Endothelial cell of umbilical vein (primary cell): ENCODE measurements at regions not wholly inside any gene's neighbourhood (a gene's known extent, or its start where the extent isn't known, plus 50 kb on each side); places are given as distances from the start of the nearest gene placed in this dataset.

ENCODE experiments used
- BruUV-seq: library from RNA; stranded (reverse); fragments of 400-500 nt; replicated peaks from 2 replicates; lab custom pipeline; 2021; lab: Mats Ljungman, UMichigan
- CTCF ChIA-PET: fragments of 300-600, 350-600 bp; sonication (Branson Sonifier 250); formaldehyde crosslinking; loops from one replicate; lab custom pipeline; 2021; ENCODE audit warnings: antibody characterized with exemption, inconsistent platforms; lab: Charles Lee
- POLR2A ChIA-PET: fragments of 300-600, 350-600 bp; sonication (Branson Sonifier 250); formaldehyde crosslinking; loops from one replicate; lab custom pipeline; 2021; ENCODE audit warnings: antibody characterized with exemption, inconsistent platforms; lab: Charles Lee
- DNase-seq: peaks from one replicate; pipeline ENCODE4 v3.0.0-alpha.2; 2011; ENCODE audit warnings: low read depth, low spot score
- FAIRE-seq: peaks from 2 replicates; lab custom pipeline; 2011; peaks lifted over from hg19 to GRCh38; lab: Jason Lieb, UNC
- H2AFZ ChIP-seq: 2 replicates; pipeline ENCODE4 v1.6.0; 2012; ENCODE audit warnings: low read depth, low read length, control low read depth, inconsistent platforms
- H3K27ac ChIP-seq: 2 replicates; pipeline ENCODE4 v1.5.1; 2011; ENCODE audit warnings: low read depth, mild to moderate bottlenecking, control low read depth, low read length, moderate library complexity; ENCODE audit not compliant: insufficient read depth
- H3K27me3 ChIP-seq, 2 experiments: 2 replicates each; pipeline versions ENCODE4 v1.6.0 to v1.6.1; 2011; ENCODE audit warnings: low read length in 2 of 2, mixed read lengths in 1 of 2; ENCODE audit not compliant: control insufficient read depth in 2 of 2, insufficient read depth in 2 of 2
- H3K36me3 ChIP-seq, 2 experiments: 2 replicates in 1 of 2; 3 replicates in 1 of 2; pipeline ENCODE4 v1.5.1; 2011; ENCODE audit warnings: low read length in 2 of 2, mild to moderate bottlenecking in 1 of 2, moderate library complexity in 1 of 2; ENCODE audit not compliant: control insufficient read depth in 2 of 2, insufficient read depth in 2 of 2; ENCODE audit errors: extremely low read depth in 1 of 2
- H3K4me1 ChIP-seq: 3 replicates; pipeline ENCODE4 v1.5.1; 2011; ENCODE audit warnings: mild to moderate bottlenecking, low read length; ENCODE audit not compliant: control insufficient read depth, insufficient read depth; ENCODE audit errors: extremely low read depth
- H3K4me2 ChIP-seq: 2 replicates; pipeline ENCODE4 v1.6.1; 2011; ENCODE audit warnings: low read length, control low read depth, mixed read lengths; ENCODE audit not compliant: insufficient read depth
- H3K4me3 ChIP-seq, 3 experiments: fragments of 200-600 bp in 1 of 3; sonication (generic), shearing (Covaris generic) in 1 of 3; replicated peaks in 1 of 3; 2 replicates each; pipeline ENCODE4 v1.5.1; 2011 to 2016; ENCODE audit warnings: control low read depth in 3 of 3, low read length in 3 of 3, mild to moderate bottlenecking in 2 of 3, inconsistent platforms in 1 of 3, low read depth in 1 of 3, moderate library complexity in 1 of 3; ENCODE audit not compliant: insufficient read depth in 1 of 3
- H3K79me2 ChIP-seq: 2 replicates; pipeline ENCODE4 v1.6.0; 2012; ENCODE audit warnings: low read length, inconsistent platforms; ENCODE audit not compliant: control insufficient read depth, insufficient read depth
- H3K9ac ChIP-seq: replicated peaks from 2 replicates; pipeline ENCODE3; 2011; ENCODE audit warnings: low read length, control low read depth; ENCODE audit not compliant: insufficient read depth; ENCODE audit errors: extremely low read depth
- H3K9me1 ChIP-seq: replicated peaks from 3 replicates; pipeline ENCODE4 v1.6.0; 2011; ENCODE audit warnings: mild to moderate bottlenecking, low read length; ENCODE audit not compliant: control insufficient read depth, insufficient read depth; ENCODE audit errors: extremely low read depth
- H3K9me3 ChIP-seq: replicated peaks from 2 replicates; pipeline ENCODE4 v1.5.1; 2012; ENCODE audit warnings: low read length, inconsistent platforms; ENCODE audit not compliant: control insufficient read depth, insufficient read depth
- H4K20me1 ChIP-seq: replicated peaks from 2 replicates; pipeline ENCODE3; 2011; ENCODE audit warnings: mild to moderate bottlenecking, low read length; ENCODE audit not compliant: control insufficient read depth, insufficient read depth; ENCODE audit errors: extremely low read depth
- CTCF ChIP-seq, 2 donors: IDR thresholded peaks; 1 replicate in 1 of 2; 2 replicates in 1 of 2; pipeline ENCODE4 v1.5.1; 2011; ENCODE audit warnings: low read length in 2 of 2, mild to moderate bottlenecking in 2 of 2, moderate library complexity in 2 of 2, control low read depth in 1 of 2, inconsistent platforms in 1 of 2, low read depth in 1 of 2; ENCODE audit not compliant: insufficient read depth in 1 of 2; ENCODE audit errors: extremely low read depth in 1 of 2
- EZH2 ChIP-seq: IDR thresholded peaks from 2 replicates; pipeline ENCODE4 v1.6.1; 2012; ENCODE audit warnings: borderline replicate concordance, low read depth, mild to moderate bottlenecking, moderate library complexity, low read length, inconsistent platforms; ENCODE audit not compliant: severe bottlenecking
- FOS ChIP-seq: IDR thresholded peaks from 2 replicates; pipeline ENCODE4 v1.6.1; 2011; ENCODE audit warnings: mild to moderate bottlenecking, low read length, moderate library complexity, borderline replicate concordance; ENCODE audit not compliant: insufficient read depth
- GATA2 ChIP-seq: IDR thresholded peaks from 2 replicates; pipeline ENCODE4 v1.7.0; 2011; ENCODE audit warnings: low read depth, mild to moderate bottlenecking, moderate library complexity, mixed read lengths, low read length; ENCODE audit not compliant: insufficient read length, insufficient read depth
- JUN ChIP-seq: IDR thresholded peaks from 2 replicates; pipeline ENCODE4 v1.6.1; 2011; ENCODE audit warnings: borderline replicate concordance, low read depth; ENCODE audit not compliant: insufficient read length, insufficient read depth
- MYC ChIP-seq: IDR thresholded peaks from one replicate; pipeline ENCODE4 v1.6.1; 2011; ENCODE audit warnings: mild to moderate bottlenecking, low read depth, low read length
- POLR2A ChIP-seq: IDR thresholded peaks from 2 replicates; pipeline ENCODE4 v1.6.1; 2012; ENCODE audit warnings: low read depth, mild to moderate bottlenecking, control low read depth, low read length
- POLR2AphosphoS5 ChIP-seq: IDR thresholded peaks from 2 replicates; pipeline ENCODE4 v1.6.1; 2012; ENCODE audit warnings: low read depth, mild to moderate bottlenecking, control low read depth, low read length, moderate library complexity; ENCODE audit not compliant: insufficient read depth
- dilution Hi-C: fragments of 300-500 bp; cut with MboI; formaldehyde crosslinking; loops from one replicate; pipeline ENCODE4 v1.15.0; 2019; ENCODE audit warnings: low sequenced_read_pairs; ENCODE audit not compliant: extremely low pct_ligation_motif_present
- intact Hi-C: fragments of 100-400 bp; cut with micrococcal nuclease; formaldehyde crosslinking; loops from one replicate; pipeline ENCODE4 v1.10.0; 2022
- TF ChIP-seq, protein P1 (sequence below): IDR thresholded peaks from 2 replicates; pipeline ENCODE4 v1.6.1; 2011; ENCODE audit not compliant: insufficient read depth, insufficient read length

- Histone ChIP-seq H3K9ac (no peak overlapping the region), H3K36me3 (no peaks in the 10 kb centered on the region), H3K27ac (no peak overlapping the region), H4K20me1 (no peaks in the 10 kb centered on the region), H3K9me1 (no peaks in the 10 kb centered on the region), H2AFZ (no peak overlapping the region), H3K4me2 (no peak overlapping the region), H3K9me3 (no peaks in the 10 kb centered on the region), H3K4me1 (no peaks in the 10 kb centered on the region), H3K4me3 (no peak overlapping the region), H3K27me3 (no peaks in the 10 kb centered on the region), H3K79me2 (no peaks in the 10 kb centered on the region)
- no peak for DNase-seq
- ChIA-PET CTCF (no interaction called here), POLR2A (no interaction called here)
- no TSS peak for BruUV-seq
- TF ChIP-seq GATA2: no peak
- TF ChIP-seq MYC: no peak
- TF ChIP-seq POLR2AphosphoS5: no peak
- no peak for TF ChIP-seq CTCF (IDR thresholded peaks at IDR 0.05; ENCODE audit: extremely low read depth in 1 of 2, insufficient read depth in 1 of 2, low read depth in 1 of 2, low read length in 2 of 2)
- no peak for TF ChIP-seq JUN
- TF ChIP-seq, protein P1, sequence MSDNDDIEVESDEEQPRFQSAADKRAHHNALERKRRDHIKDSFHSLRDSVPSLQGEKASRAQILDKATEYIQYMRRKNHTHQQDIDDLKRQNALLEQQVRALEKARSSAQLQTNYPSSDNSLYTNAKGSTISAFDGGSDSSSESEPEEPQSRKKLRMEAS: no peak
- TF ChIP-seq POLR2A: no peak
- no peak for TF ChIP-seq EZH2
- no peak for TF ChIP-seq FOS
- intact Hi-C loops (no loop called here), dilution Hi-C loops (no loop called here)
- FAIRE-seq: no peak
Observed at GRCh38 chr5:9924614-9925013, 294.5 kb upstream of the TAS2R1 start.
